ENCODE measurements at regions not wholly inside any gene's neighbourhood (a gene's known extent, or its start where the extent isn't known, plus 50 kb on each side); places are given as distances from the start of the nearest gene placed in this dataset.
A peak's percentile ranks its signal among the peaks of the same experiment; 100 is the strongest.

- Histone ChIP-seq H3K27me3 (no peaks in the 10 kb centered on the region), H3K4me1 (peaks cover 0 to 27% (median 17%) of the 10 kb centered on the region in 4 donors), H3K4me3 (no peak overlapping the region), H3K36me3 (no peaks in the 10 kb centered on the region), H3K27ac (peak overlapping the region in 2 of 4 donors; percentile 39 to 57), H3K9me3 (no peaks in the 10 kb centered on the region)
- no peak for DNase-seq
- no peak for TF ChIP-seq POLR2A (IDR thresholded peaks at IDR 0.05)
- peak in 2 of 4 donors; percentile 21 to 47 for TF ChIP-seq POLR2AphosphoS5 (IDR thresholded peaks at IDR 0.05)
- TF ChIP-seq, protein P1, sequence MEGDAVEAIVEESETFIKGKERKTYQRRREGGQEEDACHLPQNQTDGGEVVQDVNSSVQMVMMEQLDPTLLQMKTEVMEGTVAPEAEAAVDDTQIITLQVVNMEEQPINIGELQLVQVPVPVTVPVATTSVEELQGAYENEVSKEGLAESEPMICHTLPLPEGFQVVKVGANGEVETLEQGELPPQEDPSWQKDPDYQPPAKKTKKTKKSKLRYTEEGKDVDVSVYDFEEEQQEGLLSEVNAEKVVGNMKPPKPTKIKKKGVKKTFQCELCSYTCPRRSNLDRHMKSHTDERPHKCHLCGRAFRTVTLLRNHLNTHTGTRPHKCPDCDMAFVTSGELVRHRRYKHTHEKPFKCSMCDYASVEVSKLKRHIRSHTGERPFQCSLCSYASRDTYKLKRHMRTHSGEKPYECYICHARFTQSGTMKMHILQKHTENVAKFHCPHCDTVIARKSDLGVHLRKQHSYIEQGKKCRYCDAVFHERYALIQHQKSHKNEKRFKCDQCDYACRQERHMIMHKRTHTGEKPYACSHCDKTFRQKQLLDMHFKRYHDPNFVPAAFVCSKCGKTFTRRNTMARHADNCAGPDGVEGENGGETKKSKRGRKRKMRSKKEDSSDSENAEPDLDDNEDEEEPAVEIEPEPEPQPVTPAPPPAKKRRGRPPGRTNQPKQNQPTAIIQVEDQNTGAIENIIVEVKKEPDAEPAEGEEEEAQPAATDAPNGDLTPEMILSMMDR (IDR thresholded peaks at IDR 0.05), result no peak
- intact Hi-C loops (cut with DNase I), result no loop called here
- 83 to 84% methylated on average over 2 of the region's 2 CpGs for WGBS, 2 donors
These were observed 167.9 kb upstream of the SPATS2L start for GRCh38 chr2:200138391-200139124.

- no peaks in the 10 kb centered on the region for H3K27me3 ChIP-seq
- intact Hi-C loops (cut with DNase I), result no loop called here
- no peak overlapping the region for H3K27ac ChIP-seq
- no peak for DNase-seq
- 92 to 96% methylated on average over 2 of the region's 2 CpGs for WGBS, 2 donors
- TF ChIP-seq POLR2A (IDR thresholded peaks at IDR 0.05) (no peak), EP300 (IDR thresholded peaks at IDR 0.05) (no peak), POLR2AphosphoS5 (IDR thresholded peaks at IDR 0.05) (no peak)
- TF ChIP-seq, protein P1 (IDR thresholded peaks at IDR 0.05), result no peak
- H3K4me3 ChIP-seq, result no peak overlapping the region
- no peaks in the 10 kb centered on the region for H3K9me3 ChIP-seq
- H3K36me3 ChIP-seq, result no peaks in the 10 kb centered on the region
- H3K4me1 ChIP-seq, result peaks cover 0 to 4% (median 0%) of the 10 kb centered on the region in 4 donors
These were observed 161.9 kb upstream of the SPATS2L start for GRCh38 chr2:200144571-200144970.

GRCh38 chr2:200146501-200146900, 160.0 kb upstream of the SPATS2L start:
- WGBS, 2 donors, result 86 to 92% methylated on average over 3 of the region's 3 CpGs
- intact Hi-C loops (cut with DNase I), result no loop called here
- Histone ChIP-seq H3K4me3 (no peak overlapping the region), H3K36me3 (no peaks in the 10 kb centered on the region), H3K27me3 (no peaks in the 10 kb centered on the region), H3K27ac (no peak overlapping the region), H3K9me3 (no peaks in the 10 kb centered on the region), H3K4me1 (no peaks in the 10 kb centered on the region)
- no peak for TF ChIP-seq EP300 (IDR thresholded peaks at IDR 0.05)
- TF ChIP-seq, protein P1 (IDR thresholded peaks at IDR 0.05), result no peak
- TF ChIP-seq POLR2A (IDR thresholded peaks at IDR 0.05), result no peak
- TF ChIP-seq POLR2AphosphoS5 (IDR thresholded peaks at IDR 0.05), result no peak
- DNase-seq, result no peak

DNA sequence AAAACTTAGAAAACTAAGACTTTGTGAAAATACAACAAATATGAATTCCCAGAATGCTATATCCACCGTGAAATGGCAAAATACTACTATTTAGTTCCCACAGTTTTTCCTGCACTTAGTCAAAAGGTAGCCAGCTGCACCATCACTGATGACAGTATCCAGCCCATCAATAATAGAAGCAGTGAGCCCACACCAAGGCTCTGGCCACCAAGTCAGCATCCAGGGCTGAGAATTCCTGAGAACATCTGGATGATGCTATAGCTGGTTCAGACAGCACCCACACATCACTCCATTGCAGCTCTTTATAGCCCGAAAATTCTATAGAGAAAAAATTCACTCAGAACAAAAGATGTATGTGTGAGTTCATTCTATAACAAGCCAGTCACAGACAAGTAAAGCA, 159.1 kb upstream of the SPATS2L start:
- 88 to 89% methylated on average over 2 of the region's 2 CpGs for WGBS, 2 donors
- H3K36me3 ChIP-seq, result no peaks in the 10 kb centered on the region
- H3K4me3 ChIP-seq, result no peak overlapping the region
- no peak overlapping the region for H3K27ac ChIP-seq
- no peaks in the 10 kb centered on the region for H3K27me3 ChIP-seq
- H3K4me1 ChIP-seq, result no peaks in the 10 kb centered on the region
- intact Hi-C loops (cut with DNase I), result no loop called here
- no peaks in the 10 kb centered on the region for H3K9me3 ChIP-seq
- DNase-seq, result no peak
- TF ChIP-seq, protein P1 (IDR thresholded peaks at IDR 0.05), result no peak

DNA sequence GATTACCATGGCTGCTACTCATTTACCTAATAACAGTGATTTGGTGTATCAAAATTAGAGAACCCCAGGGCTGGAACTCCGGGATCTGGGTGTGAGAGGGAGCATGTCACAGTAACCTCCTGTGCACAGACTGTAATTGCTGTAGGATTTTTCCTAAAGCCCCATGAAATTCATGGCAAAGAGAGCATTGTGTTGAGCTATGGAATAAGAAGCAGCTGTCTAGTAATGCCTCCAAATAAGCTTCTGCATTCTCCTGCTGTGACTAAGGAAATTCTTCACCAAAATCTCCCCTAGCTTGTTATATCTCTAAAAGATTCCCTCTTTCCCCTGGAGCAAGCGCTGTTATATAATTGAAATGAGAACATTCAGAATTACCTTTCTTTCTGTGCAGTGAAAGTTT, 158.1 kb upstream of the SPATS2L start:
- Histone ChIP-seq H3K27me3 (no peaks in the 10 kb centered on the region), H3K27ac (no peak overlapping the region), H3K9me3 (no peaks in the 10 kb centered on the region), H3K4me3 (no peak overlapping the region), H3K4me1 (no peaks in the 10 kb centered on the region), H3K36me3 (no peaks in the 10 kb centered on the region)
- DNase-seq, result no peak
- no peak for TF ChIP-seq EP300 (IDR thresholded peaks at IDR 0.05)
- TF ChIP-seq, protein P1 (IDR thresholded peaks at IDR 0.05), result no peak
- no peak for TF ChIP-seq POLR2A (IDR thresholded peaks at IDR 0.05)
- no peak for TF ChIP-seq POLR2AphosphoS5 (IDR thresholded peaks at IDR 0.05)
- WGBS, 2 donors, result 88 to 89% methylated on average over 2 of the region's 2 CpGs
- intact Hi-C loops (cut with DNase I), result no loop called here
